Suppressor macrophage treated with lipopolysaccharide for 4 hours (primary cell): ENCODE measurements at regions not wholly inside any gene's neighbourhood (a gene's known extent, or its start where the extent isn't known, plus 50 kb on each side); places are given as distances from the start of the nearest gene placed in this dataset.

ENCODE experiments used
- DNase-seq: peaks from one replicate; pipeline ENCODE4 v3.0.0-alpha.2; 2020

GRCh38 chr3:64829331-64829730, 141.5 kb upstream of the ADAMTS9 start:
- no peak for DNase-seq

- DNase-seq: no peak
These were observed 140.5 kb upstream of the ADAMTS9 start for GRCh38 chr3:64828276-64828675.

GRCh38 chr3:64827431-64827830, 139.6 kb upstream of the ADAMTS9 start:
- DNase-seq: no peak

- no peak for DNase-seq
These were observed 139.2 kb upstream of the ADAMTS9 start for GRCh38 chr3:64827019-64827418.

GRCh38 chr3:64825404-64826120, 137.8 kb upstream of the ADAMTS9 start:
- no peak for DNase-seq

GRCh38 chr3:64824394-64824909, 136.7 kb upstream of the ADAMTS9 start:
- DNase-seq: no peak

GRCh38 chr3:64818196-64818595, 130.4 kb upstream of the ADAMTS9 start:
- DNase-seq: no peak

- no peak for DNase-seq
These were observed 128.6 kb upstream of the ADAMTS9 start for GRCh38 chr3:64816355-64816754.

- DNase-seq: no peak
These were observed 128.0 kb upstream of the ADAMTS9 start for GRCh38 chr3:64815789-64816188.

GRCh38 chr3:64815195-64815631, 127.4 kb upstream of the ADAMTS9 start:
- DNase-seq: no peak

GRCh38 chr3:64814351-64814750, 126.6 kb upstream of the ADAMTS9 start:
- no peak for DNase-seq

- no peak for DNase-seq
These were observed 125.5 kb upstream of the ADAMTS9 start for GRCh38 chr3:64813326-64813725.

- no peak for DNase-seq
These were observed 121.3 kb upstream of the ADAMTS9 start for GRCh38 chr3:64809086-64809485.

GRCh38 chr3:64808061-64808460, 120.3 kb upstream of the ADAMTS9 start:
- no peak for DNase-seq

GRCh38 chr3:64806668-64807605, 119.1 kb upstream of the ADAMTS9 start:
- DNase-seq: no peak

- no peak for DNase-seq
These were observed 118.2 kb upstream of the ADAMTS9 start for GRCh38 chr3:64805978-64806377.

- DNase-seq: no peak
These were observed 117.4 kb upstream of the ADAMTS9 start for GRCh38 chr3:64805248-64805647.

- DNase-seq: no peak
These were observed 115.7 kb upstream of the ADAMTS9 start for GRCh38 chr3:64803469-64803868.

GRCh38 chr3:64802460-64802859, 114.7 kb upstream of the ADAMTS9 start:
- no peak for DNase-seq

- DNase-seq: no peak
These were observed 114.1 kb upstream of the ADAMTS9 start for GRCh38 chr3:64801856-64802255.

- no peak for DNase-seq
These were observed 111.8 kb upstream of the ADAMTS9 start for GRCh38 chr3:64799606-64800005.

- DNase-seq: no peak
These were observed 110.5 kb upstream of the ADAMTS9 start for GRCh38 chr3:64798316-64798715.

- no peak for DNase-seq
These were observed 109.0 kb upstream of the ADAMTS9 start for GRCh38 chr3:64796607-64797399.
